H9 (cell line): ENCODE measurements at regions not wholly inside any gene's neighbourhood (a gene's known extent, or its start where the extent isn't known, plus 50 kb on each side); places are given as distances from the start of the nearest gene placed in this dataset.

Experiments
- DNase-seq: peaks from one replicate; pipeline ENCODE4 v3.0.0-alpha.2; 2017
- H2AFZ ChIP-seq: one replicate; pipeline ENCODE4 v1.6.1; 2013; ENCODE audit warnings: mild to moderate bottlenecking, low read length, control low read depth, moderate library complexity
- H2AK5ac ChIP-seq: 2 replicates; pipeline ENCODE4 v1.6.1; 2013; ENCODE audit warnings: low read length, control low read depth, mixed read lengths; ENCODE audit not compliant: insufficient read length
- H2BK120ac ChIP-seq: one replicate; pipeline ENCODE4 v1.6.1; 2013; ENCODE audit warnings: low read depth, mild to moderate bottlenecking, low read length, control low read depth, inconsistent platforms; ENCODE audit not compliant: poor library complexity, severe bottlenecking
- H2BK12ac ChIP-seq: 2 replicates; pipeline ENCODE4 v1.6.1; 2013; ENCODE audit warnings: low read length, control low read depth, mixed read lengths, low read depth; ENCODE audit not compliant: insufficient read length
- H2BK15ac ChIP-seq: 2 replicates; pipeline ENCODE4 v1.6.1; 2013; ENCODE audit warnings: low read depth, low read length, control low read depth
- H2BK20ac ChIP-seq: one replicate; pipeline ENCODE4 v1.6.1; 2013; ENCODE audit warnings: low read depth, mild to moderate bottlenecking, low read length, control low read depth, inconsistent platforms; ENCODE audit not compliant: poor library complexity, severe bottlenecking
- H2BK5ac ChIP-seq: 2 replicates; pipeline ENCODE4 v1.6.1; 2013; ENCODE audit warnings: low read length, control low read depth, mixed read lengths; ENCODE audit not compliant: insufficient read length
- H3K14ac ChIP-seq: 2 replicates; pipeline ENCODE4 v1.6.1; 2013; ENCODE audit warnings: low read length, control low read depth; ENCODE audit not compliant: insufficient read depth
- H3K18ac ChIP-seq: 2 replicates; pipeline ENCODE4 v1.6.1; 2013; ENCODE audit warnings: low read depth, mild to moderate bottlenecking, mixed read lengths, low read length, control low read depth; ENCODE audit not compliant: insufficient read length
- H3K23ac ChIP-seq: 2 replicates; pipeline ENCODE4 v1.6.1; 2013; ENCODE audit warnings: low read length, control low read depth, mixed read lengths, low read depth; ENCODE audit not compliant: insufficient read length
- H3K23me2 ChIP-seq: 2 replicates; pipeline ENCODE4 v1.6.1; 2013; ENCODE audit warnings: low read depth, mild to moderate bottlenecking, mixed read lengths, low read length, control low read depth; ENCODE audit not compliant: insufficient read length, poor library complexity, severe bottlenecking
- H3K27ac ChIP-seq: 2 replicates; pipeline ENCODE4 v1.5.1; 2013; ENCODE audit warnings: low read length, control low read depth, mixed read lengths, low read depth; ENCODE audit not compliant: insufficient read length
- H3K27me3 ChIP-seq: 2 replicates; pipeline ENCODE4 v1.6.1; 2013; ENCODE audit warnings: low read length, control low read depth, inconsistent platforms; ENCODE audit not compliant: insufficient read depth
- H3K4ac ChIP-seq: 2 replicates; pipeline ENCODE4 v1.6.1; 2013; ENCODE audit warnings: low read depth, mild to moderate bottlenecking, control low read depth, inconsistent platforms, low read length, moderate library complexity
- H3K4me1 ChIP-seq: 2 replicates; pipeline ENCODE4 v1.6.1; 2013; ENCODE audit warnings: low read length, control low read depth, inconsistent platforms; ENCODE audit not compliant: insufficient read depth
- H3K4me2 ChIP-seq: 2 replicates; pipeline ENCODE4 v1.6.1; 2013; ENCODE audit warnings: low read length, control low read depth, mixed read lengths; ENCODE audit not compliant: insufficient read length, insufficient read depth
- H3K56ac ChIP-seq: 2 replicates; pipeline ENCODE4 v1.6.1; 2013; ENCODE audit warnings: low read depth, mild to moderate bottlenecking, mixed read lengths, low read length, control low read depth; ENCODE audit not compliant: insufficient read length
- H3K79me1 ChIP-seq: 2 replicates; pipeline ENCODE4 v1.6.1; 2013; ENCODE audit warnings: low read depth, mild to moderate bottlenecking, moderate library complexity, low read length, control low read depth, inconsistent platforms; ENCODE audit not compliant: insufficient read depth, poor library complexity, severe bottlenecking
- H3K79me2 ChIP-seq: 2 replicates; pipeline ENCODE4 v1.6.1; 2013; ENCODE audit warnings: low read length, control low read depth, inconsistent platforms; ENCODE audit not compliant: insufficient read depth
- H3K9ac ChIP-seq: 2 replicates; pipeline ENCODE4 v1.6.1; 2013; ENCODE audit warnings: low read length, control low read depth, mixed read lengths; ENCODE audit not compliant: insufficient read length; ENCODE audit errors: extremely low read depth
- H3K9me3 ChIP-seq: one replicate; pipeline ENCODE4 v1.6.1; 2013; ENCODE audit warnings: low read depth, low read length, inconsistent platforms; ENCODE audit not compliant: control insufficient read depth
- H3T11ph ChIP-seq: one replicate; pipeline ENCODE4 v1.6.1; 2013; ENCODE audit warnings: mild to moderate bottlenecking, low read length, control low read depth, inconsistent platforms
- H4K20me1 ChIP-seq: one replicate; pipeline ENCODE4 v1.6.1; 2013; ENCODE audit not compliant: control insufficient read depth, insufficient read length, insufficient read depth
- H4K5ac ChIP-seq: 2 replicates; pipeline ENCODE4 v1.6.1; 2013; ENCODE audit warnings: low read depth, mild to moderate bottlenecking, mixed read lengths, low read length, control low read depth; ENCODE audit not compliant: insufficient read length
- H4K8ac ChIP-seq: replicated peaks from 2 replicates; pipeline ENCODE4 v1.6.1; 2013; ENCODE audit warnings: low read length, control low read depth, mixed read lengths, low read depth; ENCODE audit not compliant: insufficient read length
- H4K91ac ChIP-seq: 2 replicates; pipeline ENCODE4 v1.6.1; 2013; ENCODE audit warnings: low read depth, mild to moderate bottlenecking, moderate library complexity, mixed read lengths, low read length, control low read depth; ENCODE audit not compliant: insufficient read length
- H3K27ac Mint-ChIP-seq, 3 experiments: 2 replicates in 2 of 3; 3 replicates in 1 of 3; pipeline ENCODE4 v1.8.0; 2020 to 2021; ENCODE audit warnings: mixed read lengths in 3 of 3, mild to moderate bottlenecking in 1 of 3, moderate library complexity in 1 of 3
- H3K27me3 Mint-ChIP-seq: 2 replicates; pipeline ENCODE4 v1.8.0; 2021; ENCODE audit warnings: low read depth, mild to moderate bottlenecking, moderate library complexity, mixed read lengths
- H3K36me3 Mint-ChIP-seq, 3 experiments: 2 replicates in 2 of 3; 3 replicates in 1 of 3; pipeline ENCODE4 v1.8.0; 2020 to 2021; ENCODE audit warnings: low read depth in 3 of 3, mixed read lengths in 3 of 3; ENCODE audit not compliant: insufficient read depth in 1 of 3
- H3K4me1 Mint-ChIP-seq, 2 experiments: 2 replicates each; pipeline ENCODE4 v1.8.0; 2020; ENCODE audit warnings: mixed read lengths in 2 of 2
- H3K4me3 Mint-ChIP-seq, 2 experiments: 2 replicates in 1 of 2; 3 replicates in 1 of 2; pipeline ENCODE4 v1.8.0; 2020 to 2021; ENCODE audit warnings: mild to moderate bottlenecking in 2 of 2, mixed read lengths in 2 of 2, moderate library complexity in 1 of 2
- H3K9me3 Mint-ChIP-seq, 2 experiments: 2 replicates in 1 of 2; 3 replicates in 1 of 2; pipeline ENCODE4 v1.8.0; 2020; ENCODE audit warnings: mild to moderate bottlenecking in 2 of 2, mixed read lengths in 2 of 2, moderate library complexity in 1 of 2
- WGBS: extraction: QIAGEN DNeasy Blood & Tissue Kit; methylation state at CpG from one replicate; pipeline ENCODE4 v1.1.7; 2013; ENCODE audit warnings: missing lambda C conversion rate, low lambda C conversion rate, mixed read lengths; ENCODE audit not compliant: insufficient read length; ENCODE audit errors: extremely low coverage; 5-methylcytosine and 5-hydroxymethylcytosine counted together
- TF ChIP-seq, protein P1 (sequence below): fragments of 200-600 bp; sonication (generic); conservative IDR thresholded peaks from 3 replicates; pipeline ENCODE4 v1.8.0; 2021; ENCODE audit warnings: antibody characterized with exemption, mild to moderate bottlenecking

GRCh38 chr13:68927387-68928026, 1180.1 kb upstream of the ATXN8OS start:
- no peaks in the 10 kb centered on the region for H3K27me3 ChIP-seq
- H2BK15ac ChIP-seq = no peak overlapping the region
- peaks cover 4 to 10% of the 10 kb centered on the region in 2 experiments; a peak in 4 of 5 replicates for H3K9me3 Mint-ChIP-seq
- no peak overlapping the region for H2BK5ac ChIP-seq
- no peak overlapping the region for H3K27ac ChIP-seq
- H3K4me2 ChIP-seq = no peak overlapping the region
- no peaks in the 10 kb centered on the region for H3K4me1 Mint-ChIP-seq
- no peak overlapping the region for H3T11ph ChIP-seq
- H2BK20ac ChIP-seq = no peak overlapping the region
- H4K5ac ChIP-seq = no peak overlapping the region
- H3K36me3 Mint-ChIP-seq = peaks cover 0 to 19% (median 8%) of the 10 kb centered on the region in 3 experiments; a peak in 4 of 7 replicates
- no peak overlapping the region for H2AK5ac ChIP-seq
- H3K4me3 Mint-ChIP-seq = no peak overlapping the region
- no peak overlapping the region for H2AFZ ChIP-seq
- no peaks in the 10 kb centered on the region for H3K9me3 ChIP-seq
- H4K8ac ChIP-seq = no peak overlapping the region
- no peaks in the 10 kb centered on the region for H3K27me3 Mint-ChIP-seq
- H3K79me2 ChIP-seq = no peaks in the 10 kb centered on the region
- H3K23me2 ChIP-seq = no peaks in the 10 kb centered on the region
- DNase-seq = peak; percentile 78
- no peaks in the 10 kb centered on the region for H3K79me1 ChIP-seq
- H3K27ac Mint-ChIP-seq = no peak overlapping the region
- H4K91ac ChIP-seq = no peak overlapping the region
- no CpG with 5 or more reads among the region's 2 CpGs for WGBS
- H4K20me1 ChIP-seq = no peaks in the 10 kb centered on the region
- TF ChIP-seq, protein P1, sequence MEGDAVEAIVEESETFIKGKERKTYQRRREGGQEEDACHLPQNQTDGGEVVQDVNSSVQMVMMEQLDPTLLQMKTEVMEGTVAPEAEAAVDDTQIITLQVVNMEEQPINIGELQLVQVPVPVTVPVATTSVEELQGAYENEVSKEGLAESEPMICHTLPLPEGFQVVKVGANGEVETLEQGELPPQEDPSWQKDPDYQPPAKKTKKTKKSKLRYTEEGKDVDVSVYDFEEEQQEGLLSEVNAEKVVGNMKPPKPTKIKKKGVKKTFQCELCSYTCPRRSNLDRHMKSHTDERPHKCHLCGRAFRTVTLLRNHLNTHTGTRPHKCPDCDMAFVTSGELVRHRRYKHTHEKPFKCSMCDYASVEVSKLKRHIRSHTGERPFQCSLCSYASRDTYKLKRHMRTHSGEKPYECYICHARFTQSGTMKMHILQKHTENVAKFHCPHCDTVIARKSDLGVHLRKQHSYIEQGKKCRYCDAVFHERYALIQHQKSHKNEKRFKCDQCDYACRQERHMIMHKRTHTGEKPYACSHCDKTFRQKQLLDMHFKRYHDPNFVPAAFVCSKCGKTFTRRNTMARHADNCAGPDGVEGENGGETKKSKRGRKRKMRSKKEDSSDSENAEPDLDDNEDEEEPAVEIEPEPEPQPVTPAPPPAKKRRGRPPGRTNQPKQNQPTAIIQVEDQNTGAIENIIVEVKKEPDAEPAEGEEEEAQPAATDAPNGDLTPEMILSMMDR = peak; percentile 90
- H3K23ac ChIP-seq = no peak overlapping the region
- no peak overlapping the region for H3K9ac ChIP-seq
- no peak overlapping the region for H3K4ac ChIP-seq
- H3K4me1 ChIP-seq = no peaks in the 10 kb centered on the region
- no peak overlapping the region for H2BK12ac ChIP-seq
- H2BK120ac ChIP-seq = no peak overlapping the region
- H3K56ac ChIP-seq = no peak overlapping the region
- H3K18ac ChIP-seq = no peak overlapping the region
- H3K14ac ChIP-seq = no peak overlapping the region
